C4-2B (cell line): ENCODE measurements at regions not wholly inside any gene's neighbourhood (a gene's known extent, or its start where the extent isn't known, plus 50 kb on each side); places are given as distances from the start of the nearest gene placed in this dataset.

Source experiments
- CTCF ChIP-seq: fragments of 450-650 bp; conservative IDR thresholded peaks from 2 replicates; pipeline ENCODE4 v1.5.1; 2017; ENCODE audit warnings: mild to moderate bottlenecking
- ZFX ChIP-seq: fragments of 450-650 bp; IDR thresholded peaks from 2 replicates; pipeline ENCODE4 v1.6.1; 2017

DNA sequence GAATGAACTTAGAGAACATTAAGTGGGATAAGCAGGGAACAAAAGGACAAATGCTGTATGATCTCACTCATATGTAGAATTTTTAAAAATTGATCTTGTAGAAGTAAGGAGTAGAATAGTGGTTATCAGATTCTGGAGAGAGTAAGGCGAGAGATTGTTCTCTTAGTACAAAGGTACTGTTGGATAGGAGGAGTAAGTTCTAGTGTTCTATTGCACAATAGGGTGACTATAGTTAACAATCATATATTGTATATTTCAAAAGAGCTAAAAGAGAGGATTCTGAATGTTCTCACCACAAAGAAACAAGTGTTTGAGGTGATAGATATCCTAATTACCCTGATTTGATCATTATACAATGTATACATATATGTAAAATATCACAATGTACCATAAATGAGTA, 735.9 kb downstream of the NCAM2 start:
- TF ChIP-seq CTCF = no peak
- no peak for TF ChIP-seq ZFX
